CD14-positive monocyte (primary cell): ENCODE measurements at regions not wholly inside any gene's neighbourhood (a gene's known extent, or its start where the extent isn't known, plus 50 kb on each side); places are given as distances from the start of the nearest gene placed in this dataset.

ENCODE experiments used
- DNase-seq, 3 donors: peaks; one replicate each; pipeline ENCODE4 v3.0.0-alpha.2; 2011 to 2022
- H2AFZ ChIP-seq: 2 replicates; pipeline ENCODE4 v1.6.0; 2012; ENCODE audit warnings: mild to moderate bottlenecking, low read depth, low read length, inconsistent platforms; ENCODE audit not compliant: insufficient read depth, poor library complexity, severe bottlenecking
- H3K27ac ChIP-seq, 2 donors: 1 replicate in 1 of 2; 2 replicates in 1 of 2; pipeline ENCODE4 v1.5.1; 2012 to 2013; ENCODE audit warnings: low read length in 2 of 2, control low read depth in 1 of 2, inconsistent platforms in 1 of 2, low read depth in 1 of 2, mild to moderate bottlenecking in 1 of 2
- H3K27me3 ChIP-seq, 2 donors: one replicate each; pipeline versions ENCODE4 v1.6.0 to v1.6.1; 2011 to 2013; ENCODE audit warnings: low read length in 2 of 2; ENCODE audit not compliant: control insufficient read depth in 2 of 2, insufficient read depth in 2 of 2
- H3K36me3 ChIP-seq, 2 donors: replicated peaks in 1 of 2; 1 replicate in 1 of 2; 2 replicates in 1 of 2; pipeline versions ENCODE4 v1.5.1 to v1.6.1; 2012 to 2013; ENCODE audit warnings: low read length in 2 of 2, control low read depth in 1 of 2, inconsistent platforms in 1 of 2, mild to moderate bottlenecking in 1 of 2; ENCODE audit not compliant: insufficient read depth in 2 of 2, control insufficient read depth in 1 of 2
- H3K4me1 ChIP-seq, 2 donors: 1 replicate in 1 of 2; 2 replicates in 1 of 2; pipeline versions ENCODE4 v1.5.1 to v1.6.1; 2012 to 2013; ENCODE audit warnings: low read length in 2 of 2, control low read depth in 1 of 2, inconsistent platforms in 1 of 2, mild to moderate bottlenecking in 1 of 2, moderate library complexity in 1 of 2; ENCODE audit not compliant: insufficient read depth in 2 of 2, control insufficient read depth in 1 of 2
- H3K4me2 ChIP-seq: replicated peaks from 2 replicates; pipeline ENCODE3; 2012; ENCODE audit warnings: low read length, moderate library complexity, mild to moderate bottlenecking; ENCODE audit not compliant: poor library complexity, severe bottlenecking; ENCODE audit errors: extremely low read depth
- H3K4me3 ChIP-seq, 3 experiments: fragments of 200-600 bp in 1 of 3; sonication (generic) in 1 of 3; replicated peaks in 1 of 3; 1 replicate in 2 of 3; 2 replicates in 1 of 3; pipeline ENCODE4 v1.5.1; 2011 to 2013; ENCODE audit warnings: low read length in 3 of 3, mild to moderate bottlenecking in 3 of 3, control low read depth in 2 of 3, low read depth in 2 of 3, inconsistent platforms in 1 of 3, moderate library complexity in 1 of 3
- H3K79me2 ChIP-seq: 2 replicates; pipeline ENCODE4 v1.6.0; 2012; ENCODE audit warnings: mild to moderate bottlenecking, control low read depth, inconsistent platforms, low read length, moderate library complexity; ENCODE audit not compliant: insufficient read depth
- H3K9ac ChIP-seq: 2 replicates; pipeline ENCODE4 v1.6.0; 2017; ENCODE audit warnings: low read length, mild to moderate bottlenecking; ENCODE audit not compliant: insufficient read depth, poor library complexity, severe bottlenecking
- H3K9me3 ChIP-seq, 2 donors: replicated peaks in 1 of 2; 1 replicate in 1 of 2; 2 replicates in 1 of 2; pipeline versions ENCODE4 v1.5.1 to v1.6.1; 2012 to 2013; ENCODE audit warnings: low read length in 2 of 2, control low read depth in 1 of 2; ENCODE audit not compliant: control insufficient read depth in 1 of 2, insufficient read depth in 1 of 2
- H4K20me1 ChIP-seq: 2 replicates; pipeline ENCODE4 v1.6.0; 2012; ENCODE audit warnings: mild to moderate bottlenecking, low read length, control low read depth, moderate library complexity; ENCODE audit not compliant: insufficient read depth
- H3K27ac Mint-ChIP-seq, 7 donors: one replicate each; pipeline ENCODE4 v1.8.0; 2020; ENCODE audit warnings: mild to moderate bottlenecking in 7 of 7, mixed read lengths in 7 of 7, moderate library complexity in 6 of 7, inconsistent platforms in 2 of 7
- H3K27me3 Mint-ChIP-seq, 3 donors: one replicate each; pipeline ENCODE4 v1.8.0; 2021 to 2022; ENCODE audit warnings: low read depth in 3 of 3, mild to moderate bottlenecking in 3 of 3, mixed read lengths in 3 of 3, moderate library complexity in 3 of 3, inconsistent platforms in 1 of 3
- H3K36me3 Mint-ChIP-seq, 2 donors: one replicate each; pipeline ENCODE4 v1.8.0; 2020; ENCODE audit warnings: mixed read lengths in 2 of 2, inconsistent platforms in 1 of 2, mild to moderate bottlenecking in 1 of 2
- H3K4me1 Mint-ChIP-seq: one replicate; pipeline ENCODE4 v1.8.0; 2020; ENCODE audit warnings: mild to moderate bottlenecking, mixed read lengths
- H3K4me3 Mint-ChIP-seq, 2 donors: one replicate each; pipeline ENCODE4 v1.8.0; 2020; ENCODE audit warnings: mild to moderate bottlenecking in 2 of 2, mixed read lengths in 2 of 2, moderate library complexity in 1 of 2
- H3K9me3 Mint-ChIP-seq, 7 donors: one replicate each; pipeline ENCODE4 v1.8.0; 2020 to 2022; ENCODE audit warnings: mixed read lengths in 7 of 7, mild to moderate bottlenecking in 6 of 7, moderate library complexity in 6 of 7, inconsistent platforms in 2 of 7
- CTCF ChIP-seq: fragments of 200-600 bp; IDR thresholded peaks from one replicate; pipeline ENCODE4 v1.8.0; 2022; ENCODE audit warnings: antibody characterized with exemption, mild to moderate bottlenecking
- WGBS: methylation state at CpG from one replicate; pipeline ENCODE4 v1.1.5; 2013; ENCODE audit warnings: missing lambda C conversion rate; ENCODE audit not compliant: insufficient coverage; 5-methylcytosine and 5-hydroxymethylcytosine counted together
- intact Hi-C, 2 donors: fragments of 100-400 bp; cut with micrococcal nuclease; formaldehyde crosslinking; loops; one replicate each; pipeline versions ENCODE4 v1.15.0 to v1.15.1; 2023

- no peaks in the 10 kb centered on the region for H3K36me3 Mint-ChIP-seq
- peaks cover 12% of the 10 kb centered on the region for H3K4me1 Mint-ChIP-seq
- Histone ChIP-seq H3K36me3 (no peaks in the 10 kb centered on the region), H4K20me1 (no peaks in the 10 kb centered on the region), H3K4me3 (no peak overlapping the region), H3K9ac (no peak overlapping the region), H3K4me1 (no peaks in the 10 kb centered on the region), H3K4me2 (no peak overlapping the region), H3K27me3 (no peaks in the 10 kb centered on the region), H3K9me3 (no peaks in the 10 kb centered on the region), H3K79me2 (no peaks in the 10 kb centered on the region), H2AFZ (no peak overlapping the region), H3K27ac (no peak overlapping the region)
- intact Hi-C loops = loop anchor here in 1 of 2 donors (10.0 kb wide), 1 partner anchor 1820 kb away; no protein-coding TSS in a partner anchor
- TF ChIP-seq CTCF = no peak
- H3K9me3 Mint-ChIP-seq = no peaks in the 10 kb centered on the region
- H3K27ac Mint-ChIP-seq = no peak overlapping the region
- no peak for DNase-seq
- 100% methylated on average over 1 of the region's 4 CpGs for WGBS
- H3K4me3 Mint-ChIP-seq = no peak overlapping the region
- H3K27me3 Mint-ChIP-seq = peaks cover 1 to 3% (median 2%) of the 10 kb centered on the region in 3 donors
These were observed 62.7 kb upstream of the GALNT5 start for GRCh38 chr2:157194844-157195243.

- Histone ChIP-seq H3K27ac (no peak overlapping the region), H3K4me2 (no peak overlapping the region), H3K4me3 (no peak overlapping the region), H3K79me2 (no peaks in the 10 kb centered on the region), H3K9ac (no peak overlapping the region), H3K27me3 (no peaks in the 10 kb centered on the region), H4K20me1 (no peaks in the 10 kb centered on the region), H3K9me3 (no peaks in the 10 kb centered on the region), H3K36me3 (no peaks in the 10 kb centered on the region), H3K4me1 (no peaks in the 10 kb centered on the region), H2AFZ (no peak overlapping the region)
- no peaks in the 10 kb centered on the region for H3K36me3 Mint-ChIP-seq
- no peak for DNase-seq
- no CpG with 5 or more reads among the region's 7 CpGs for WGBS
- peaks cover 1 to 3% (median 2%) of the 10 kb centered on the region in 3 donors for H3K27me3 Mint-ChIP-seq
- TF ChIP-seq CTCF = no peak
- intact Hi-C loops = loop anchor here in 1 of 2 donors (10.0 kb wide), 1 partner anchor 1822 kb away; no protein-coding TSS in a partner anchor
- H3K27ac Mint-ChIP-seq = no peak overlapping the region
- H3K9me3 Mint-ChIP-seq = no peaks in the 10 kb centered on the region
- no peak overlapping the region for H3K4me3 Mint-ChIP-seq
- peaks cover 12% of the 10 kb centered on the region for H3K4me1 Mint-ChIP-seq
These were observed 60.5 kb upstream of the GALNT5 start for GRCh38 chr2:157196956-157197355.
